Neural cell (in vitro differentiated cells): ENCODE measurements at regions not wholly inside any gene's neighbourhood (a gene's known extent, or its start where the extent isn't known, plus 50 kb on each side); places are given as distances from the start of the nearest gene placed in this dataset.

Experiments used
- H2AFZ ChIP-seq: fragments of 200-600, 300-800 bp; sonication (generic), shearing (Covaris generic); 2 replicates; pipeline ENCODE4 v1.6.0; 2014; ENCODE audit warnings: low read depth, mild to moderate bottlenecking, antibody characterized with exemption, low read length, moderate library complexity
- H3F3A ChIP-seq: fragments of 200-600 bp; shearing (Covaris generic); 2 replicates; pipeline ENCODE4 v1.6.1; 2016; ENCODE audit warnings: mild to moderate bottlenecking, moderate library complexity, mixed read lengths, antibody characterized with exemption, low read length; ENCODE audit not compliant: insufficient read depth, poor library complexity, severe bottlenecking
- H3K27ac ChIP-seq: fragments of 200-600, 300-800 bp; sonication (generic), shearing (Covaris generic); 2 replicates; pipeline ENCODE4 v1.5.1; 2014; ENCODE audit warnings: mild to moderate bottlenecking, low read length, moderate library complexity
- H3K27me3 ChIP-seq: fragments of 300-800, 200-600 bp; sonication (generic), shearing (Covaris generic); 2 replicates; pipeline ENCODE4 v1.6.0; 2014; ENCODE audit warnings: mild to moderate bottlenecking, low read depth, low read length, moderate library complexity; ENCODE audit not compliant: insufficient read depth
- H3K36me3 ChIP-seq: fragments of 300-800, 200-600 bp; sonication (generic), shearing (Covaris generic); 2 replicates; pipeline ENCODE4 v1.5.1; 2014; ENCODE audit warnings: mild to moderate bottlenecking, antibody characterized with exemption, low read length, moderate library complexity; ENCODE audit not compliant: insufficient read depth
- H3K4me2 ChIP-seq: fragments of 300-800, 200-600 bp; sonication (generic), shearing (Covaris generic); 2 replicates; pipeline ENCODE4 v1.6.0; 2014; ENCODE audit warnings: mild to moderate bottlenecking, low read length
- H3K4me3 ChIP-seq: fragments of 300-800, 200-600 bp; sonication (generic), shearing (Covaris generic); 2 replicates; pipeline ENCODE4 v1.5.1; 2014; ENCODE audit warnings: mild to moderate bottlenecking, low read length, moderate library complexity
- H3K79me2 ChIP-seq: fragments of 200-600 bp; shearing (Covaris generic); replicated peaks from 2 replicates; pipeline ENCODE4 v1.6.0; 2014; ENCODE audit warnings: mild to moderate bottlenecking, low read length, moderate library complexity; ENCODE audit not compliant: insufficient read depth
- H3K9ac ChIP-seq: fragments of 300-800, 200-600 bp; sonication (generic), shearing (Covaris generic); 2 replicates; pipeline ENCODE4 v1.6.1; 2016; ENCODE audit warnings: mild to moderate bottlenecking, low read length, mixed read lengths
- H3K9me2 ChIP-seq: fragments of 200-600 bp; shearing (Covaris generic); 2 replicates; pipeline ENCODE4 v1.6.1; 2016; ENCODE audit warnings: mild to moderate bottlenecking, low read length, mixed read lengths; ENCODE audit not compliant: insufficient read depth
- H3K9me3 ChIP-seq: fragments of 200-600, 300-800 bp; sonication (generic), shearing (Covaris generic); 2 replicates; pipeline ENCODE4 v1.6.1; 2016; ENCODE audit warnings: mild to moderate bottlenecking, mixed run types, low read length, moderate library complexity, mixed read lengths
- H4K20me1 ChIP-seq: fragments of 200-600 bp; shearing (Covaris generic); 2 replicates; pipeline ENCODE4 v1.6.1; 2016; ENCODE audit warnings: mild to moderate bottlenecking, mixed run types; ENCODE audit not compliant: insufficient read depth
- EP300 ChIP-seq: fragments of 450-650 bp; conservative IDR thresholded peaks from 2 replicates; pipeline ENCODE4 v1.6.1; 2014; ENCODE audit warnings: antibody characterized with exemption, mild to moderate bottlenecking, moderate library complexity; ENCODE audit not compliant: poor library complexity, severe bottlenecking
- EZH2 ChIP-seq: fragments of 200-600, 300-800 bp; shearing (Covaris generic), sonication (generic); IDR thresholded peaks from 2 replicates; pipeline ENCODE4 v1.6.1; 2014; ENCODE audit warnings: antibody characterized with exemption, low read length, borderline replicate concordance, mild to moderate bottlenecking; ENCODE audit not compliant: insufficient read depth, poor library complexity, severe bottlenecking
- MXI1 ChIP-seq: fragments of 450-650 bp; conservative IDR thresholded peaks from 2 replicates; pipeline ENCODE4 v1.6.1; 2014; ENCODE audit warnings: antibody characterized with exemption, mild to moderate bottlenecking; ENCODE audit not compliant: poor library complexity, severe bottlenecking
- POLR2AphosphoS5 ChIP-seq: IDR thresholded peaks from 2 replicates; pipeline ENCODE4 v1.6.1; 2012
- RAD21 ChIP-seq: fragments of 450-650 bp; conservative IDR thresholded peaks from 2 replicates; pipeline ENCODE4 v1.6.1; 2014; ENCODE audit warnings: antibody characterized with exemption, mild to moderate bottlenecking, moderate library complexity
- SMC3 ChIP-seq: fragments of 450-650 bp; conservative IDR thresholded peaks from 2 replicates; pipeline ENCODE4 v1.6.1; 2014; ENCODE audit warnings: antibody characterized with exemption, mild to moderate bottlenecking, moderate library complexity; ENCODE audit not compliant: poor library complexity
- TAF1 ChIP-seq: IDR thresholded peaks from 2 replicates; pipeline ENCODE4 v1.6.1; 2012; ENCODE audit warnings: low read depth
- TF ChIP-seq, protein P1 (sequence below): fragments of 450-650 bp; IDR thresholded peaks from 2 replicates; pipeline ENCODE4 v1.5.1; 2014; ENCODE audit warnings: antibody characterized with exemption, mild to moderate bottlenecking, moderate library complexity; ENCODE audit not compliant: poor library complexity, severe bottlenecking
- TF ChIP-seq, protein P2 (sequence below): IDR thresholded peaks from 2 replicates; pipeline ENCODE4 v1.6.1; 2012; ENCODE audit warnings: borderline replicate concordance

DNA sequence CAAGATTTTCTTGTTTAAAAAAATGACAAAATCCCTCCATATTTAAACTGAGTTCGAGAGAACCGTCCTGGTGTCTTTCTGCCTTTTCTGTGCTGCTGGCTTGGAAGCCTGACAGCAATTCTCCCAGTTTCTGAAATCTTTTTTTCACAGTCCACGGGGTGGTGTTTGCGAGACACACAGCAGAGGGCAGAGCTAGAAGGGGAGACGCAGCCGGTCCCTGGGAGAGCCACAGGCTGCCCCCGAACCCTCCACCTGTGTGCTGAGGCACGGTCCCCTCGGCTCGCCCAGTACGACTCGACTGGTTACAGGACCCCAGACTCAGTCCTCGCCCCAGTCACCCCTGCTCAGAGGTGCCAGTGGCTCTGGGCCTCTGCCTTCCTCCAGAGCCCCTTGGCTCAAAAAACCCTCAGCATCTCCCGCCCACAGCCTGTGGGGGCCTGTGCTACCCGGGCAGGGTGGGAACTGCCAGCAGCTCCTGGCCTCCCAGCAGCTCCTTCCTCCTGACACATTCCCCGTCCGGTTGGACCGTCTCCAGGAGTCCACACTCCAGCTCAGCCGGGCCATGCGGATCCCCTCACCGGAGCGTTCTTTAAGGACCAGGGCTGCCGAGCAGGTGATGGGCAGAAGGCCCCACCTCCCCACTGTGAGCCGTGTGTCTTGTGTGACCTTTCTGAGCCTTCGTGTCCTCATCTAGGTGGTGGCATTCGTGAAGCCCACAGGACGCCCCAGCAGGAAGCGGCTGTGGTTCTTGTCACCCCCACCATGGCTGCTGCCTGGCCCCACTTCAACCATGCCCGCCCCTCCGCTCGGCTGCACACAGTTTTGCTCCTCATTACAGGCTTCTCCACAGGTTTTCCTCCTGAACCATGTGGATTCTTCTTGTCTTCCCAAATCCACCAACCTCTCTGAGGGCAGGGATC, 52.3 kb upstream of the EN2 start:
- H3K36me3 ChIP-seq: no peaks in the 10 kb centered on the region
- no peak overlapping the region for H3K9ac ChIP-seq
- H3K27ac ChIP-seq: no peak overlapping the region
- H4K20me1 ChIP-seq: no peaks in the 10 kb centered on the region
- H3K79me2 ChIP-seq: no peaks in the 10 kb centered on the region
- no peak overlapping the region for H2AFZ ChIP-seq
- H3F3A ChIP-seq: no peaks in the 10 kb centered on the region
- H3K9me2 ChIP-seq: no peaks in the 10 kb centered on the region
- H3K4me3 ChIP-seq: no peak overlapping the region
- peaks cover 4% of the 10 kb centered on the region for H3K9me3 ChIP-seq
- no peak overlapping the region for H3K4me2 ChIP-seq
- TF ChIP-seq TAF1 (no peak), MXI1 (no peak), POLR2AphosphoS5 (no peak), EZH2 (no peak), EP300 (no peak), SMC3 (no peak), RAD21 (no peak)
- TF ChIP-seq, protein P1, sequence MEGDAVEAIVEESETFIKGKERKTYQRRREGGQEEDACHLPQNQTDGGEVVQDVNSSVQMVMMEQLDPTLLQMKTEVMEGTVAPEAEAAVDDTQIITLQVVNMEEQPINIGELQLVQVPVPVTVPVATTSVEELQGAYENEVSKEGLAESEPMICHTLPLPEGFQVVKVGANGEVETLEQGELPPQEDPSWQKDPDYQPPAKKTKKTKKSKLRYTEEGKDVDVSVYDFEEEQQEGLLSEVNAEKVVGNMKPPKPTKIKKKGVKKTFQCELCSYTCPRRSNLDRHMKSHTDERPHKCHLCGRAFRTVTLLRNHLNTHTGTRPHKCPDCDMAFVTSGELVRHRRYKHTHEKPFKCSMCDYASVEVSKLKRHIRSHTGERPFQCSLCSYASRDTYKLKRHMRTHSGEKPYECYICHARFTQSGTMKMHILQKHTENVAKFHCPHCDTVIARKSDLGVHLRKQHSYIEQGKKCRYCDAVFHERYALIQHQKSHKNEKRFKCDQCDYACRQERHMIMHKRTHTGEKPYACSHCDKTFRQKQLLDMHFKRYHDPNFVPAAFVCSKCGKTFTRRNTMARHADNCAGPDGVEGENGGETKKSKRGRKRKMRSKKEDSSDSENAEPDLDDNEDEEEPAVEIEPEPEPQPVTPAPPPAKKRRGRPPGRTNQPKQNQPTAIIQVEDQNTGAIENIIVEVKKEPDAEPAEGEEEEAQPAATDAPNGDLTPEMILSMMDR: no peak
- TF ChIP-seq, protein P2, sequence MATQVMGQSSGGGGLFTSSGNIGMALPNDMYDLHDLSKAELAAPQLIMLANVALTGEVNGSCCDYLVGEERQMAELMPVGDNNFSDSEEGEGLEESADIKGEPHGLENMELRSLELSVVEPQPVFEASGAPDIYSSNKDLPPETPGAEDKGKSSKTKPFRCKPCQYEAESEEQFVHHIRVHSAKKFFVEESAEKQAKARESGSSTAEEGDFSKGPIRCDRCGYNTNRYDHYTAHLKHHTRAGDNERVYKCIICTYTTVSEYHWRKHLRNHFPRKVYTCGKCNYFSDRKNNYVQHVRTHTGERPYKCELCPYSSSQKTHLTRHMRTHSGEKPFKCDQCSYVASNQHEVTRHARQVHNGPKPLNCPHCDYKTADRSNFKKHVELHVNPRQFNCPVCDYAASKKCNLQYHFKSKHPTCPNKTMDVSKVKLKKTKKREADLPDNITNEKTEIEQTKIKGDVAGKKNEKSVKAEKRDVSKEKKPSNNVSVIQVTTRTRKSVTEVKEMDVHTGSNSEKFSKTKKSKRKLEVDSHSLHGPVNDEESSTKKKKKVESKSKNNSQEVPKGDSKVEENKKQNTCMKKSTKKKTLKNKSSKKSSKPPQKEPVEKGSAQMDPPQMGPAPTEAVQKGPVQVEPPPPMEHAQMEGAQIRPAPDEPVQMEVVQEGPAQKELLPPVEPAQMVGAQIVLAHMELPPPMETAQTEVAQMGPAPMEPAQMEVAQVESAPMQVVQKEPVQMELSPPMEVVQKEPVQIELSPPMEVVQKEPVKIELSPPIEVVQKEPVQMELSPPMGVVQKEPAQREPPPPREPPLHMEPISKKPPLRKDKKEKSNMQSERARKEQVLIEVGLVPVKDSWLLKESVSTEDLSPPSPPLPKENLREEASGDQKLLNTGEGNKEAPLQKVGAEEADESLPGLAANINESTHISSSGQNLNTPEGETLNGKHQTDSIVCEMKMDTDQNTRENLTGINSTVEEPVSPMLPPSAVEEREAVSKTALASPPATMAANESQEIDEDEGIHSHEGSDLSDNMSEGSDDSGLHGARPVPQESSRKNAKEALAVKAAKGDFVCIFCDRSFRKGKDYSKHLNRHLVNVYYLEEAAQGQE: no peak
- no peaks in the 10 kb centered on the region for H3K27me3 ChIP-seq

DNA sequence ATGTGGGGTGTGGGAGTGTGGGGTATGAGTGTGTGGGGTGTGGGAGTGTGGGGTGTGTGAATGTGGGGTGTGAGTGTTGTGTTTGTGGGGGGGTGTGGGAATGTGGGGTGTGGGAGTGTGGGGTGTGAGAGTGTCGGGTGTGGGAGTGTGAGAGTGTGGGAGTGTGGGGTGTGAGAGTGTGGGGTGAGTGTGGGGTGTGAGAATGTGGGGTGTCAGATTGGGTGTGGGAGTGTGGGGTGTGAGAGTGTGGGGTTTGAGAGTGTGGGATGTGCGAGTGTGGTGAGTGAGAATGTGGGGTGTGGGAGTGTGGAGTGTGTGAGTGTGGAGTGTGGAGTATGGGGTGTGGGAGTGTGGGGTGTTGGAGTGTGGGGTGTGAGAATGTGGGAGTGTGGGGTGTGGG, 50.1 kb upstream of the EN2 start:
- Histone ChIP-seq H4K20me1 (no peaks in the 10 kb centered on the region), H3F3A (no peaks in the 10 kb centered on the region), H3K36me3 (no peaks in the 10 kb centered on the region), H3K27me3 (no peaks in the 10 kb centered on the region), H3K4me3 (no peak overlapping the region), H2AFZ (no peak overlapping the region), H3K9me3 (no peaks in the 10 kb centered on the region), H3K4me2 (no peak overlapping the region), H3K27ac (no peak overlapping the region), H3K79me2 (no peaks in the 10 kb centered on the region), H3K9ac (no peak overlapping the region), H3K9me2 (no peaks in the 10 kb centered on the region)
- TF ChIP-seq RAD21 (no peak), SMC3 (no peak), MXI1 (no peak), POLR2AphosphoS5 (no peak), TAF1 (no peak), EZH2 (no peak), EP300 (no peak)
- TF ChIP-seq, protein P2: no peak
- TF ChIP-seq, protein P1: no peak
